ENCODE measurements at regions not wholly inside any gene's neighbourhood (a gene's known extent, or its start where the extent isn't known, plus 50 kb on each side); places are given as distances from the start of the nearest gene placed in this dataset.
"Not testable (repeated sequence)": the region's sequence is repeated elsewhere in the genome, so short reads cannot be mapped to it uniquely, and the experiment has no call there.

GRCh38 chr7:55261386-55261770 is 103.8 kb upstream of the LANCL2 start:
- DNase-seq (ENCODE audit: low read depth in 3 of 3, low spot score in 1 of 3) = no peak

GRCh38 chr7:55265328-55265727 is 99.8 kb upstream of the LANCL2 start:
- not testable (repeated sequence) for DNase-seq (ENCODE audit: low read depth in 3 of 3, low spot score in 1 of 3)

GRCh38 chr7:55265836-55266642 is 99.1 kb upstream of the LANCL2 start:
- no peak for DNase-seq (ENCODE audit: low read depth in 3 of 3, low spot score in 1 of 3)

GRCh38 chr7:55271069-55271626 is 94.0 kb upstream of the LANCL2 start:
- no peak for DNase-seq (ENCODE audit: low read depth in 3 of 3, low spot score in 1 of 3)

GRCh38 chr7:55271661-55272060 is 93.5 kb upstream of the LANCL2 start:
- DNase-seq (ENCODE audit: low read depth in 3 of 3, low spot score in 1 of 3) = no peak

- no peak for DNase-seq (ENCODE audit: low read depth in 3 of 3, low spot score in 1 of 3)
These were observed 92.8 kb upstream of the LANCL2 start for GRCh38 chr7:55272328-55272727.

- DNase-seq (ENCODE audit: low read depth in 3 of 3, low spot score in 1 of 3) = no peak
These were observed 91.8 kb upstream of the LANCL2 start for GRCh38 chr7:55273186-55273980.

GRCh38 chr7:55274156-55274555 is 91.0 kb upstream of the LANCL2 start:
- no peak for DNase-seq (ENCODE audit: low read depth in 3 of 3, low spot score in 1 of 3)

- no peak for DNase-seq (ENCODE audit: low read depth in 3 of 3, low spot score in 1 of 3)
These were observed 89.6 kb upstream of the LANCL2 start for GRCh38 chr7:55275291-55276200.

GRCh38 chr7:55276572-55277295 is 88.4 kb upstream of the LANCL2 start:
- DNase-seq (ENCODE audit: low read depth in 3 of 3, low spot score in 1 of 3) = no peak

- no peak for DNase-seq (ENCODE audit: low read depth in 3 of 3, low spot score in 1 of 3)
These were observed 87.2 kb upstream of the LANCL2 start for GRCh38 chr7:55277916-55278315.

- no peak for DNase-seq (ENCODE audit: low read depth in 3 of 3, low spot score in 1 of 3)
These were observed 86.8 kb upstream of the LANCL2 start for GRCh38 chr7:55278321-55278720.

GRCh38 chr7:55279080-55279845 is 85.9 kb upstream of the LANCL2 start:
- DNase-seq (ENCODE audit: low read depth in 3 of 3, low spot score in 1 of 3) = no peak

GRCh38 chr7:55280031-55280454 is 85.1 kb upstream of the LANCL2 start:
- DNase-seq (ENCODE audit: low read depth in 3 of 3, low spot score in 1 of 3) = peak in 1 of 3 donors; percentile 18

- DNase-seq (ENCODE audit: low read depth in 3 of 3, low spot score in 1 of 3) = no peak
These were observed 79.5 kb upstream of the LANCL2 start for GRCh38 chr7:55285665-55286064.

GRCh38 chr7:55286666-55287065 is 78.5 kb upstream of the LANCL2 start:
- DNase-seq (ENCODE audit: low read depth in 3 of 3, low spot score in 1 of 3) = no peak

- no peak for DNase-seq (ENCODE audit: low read depth in 3 of 3, low spot score in 1 of 3)
These were observed 76.9 kb upstream of the LANCL2 start for GRCh38 chr7:55288070-55288824.

GRCh38 chr7:55296070-55296469 is 69.1 kb upstream of the LANCL2 start:
- DNase-seq (ENCODE audit: low read depth in 3 of 3, low spot score in 1 of 3) = no peak

All from stimulated activated CD4-positive, alpha-beta T cell treated with anti-CD3 and anti-CD28 coated beads, TNF-alpha, amount 100 ng/mL, for 1 hour (primary cell).